ENCODE measurements at regions not wholly inside any gene's neighbourhood (a gene's known extent, or its start where the extent isn't known, plus 50 kb on each side); places are given as distances from the start of the nearest gene placed in this dataset.

GRCh38 chr2:22403748-22404147, 981.2 kb upstream of the KLHL29 start:
- CTCF ChIA-PET: no interaction called here
- H3K27ac ChIP-seq: no peak overlapping the region
- no peak for DNase-seq (ENCODE audit: low spot score)
- POLR2A ChIA-PET (ENCODE audit: low non-redundant PET): no interaction called here
- TF ChIP-seq, protein P1, sequence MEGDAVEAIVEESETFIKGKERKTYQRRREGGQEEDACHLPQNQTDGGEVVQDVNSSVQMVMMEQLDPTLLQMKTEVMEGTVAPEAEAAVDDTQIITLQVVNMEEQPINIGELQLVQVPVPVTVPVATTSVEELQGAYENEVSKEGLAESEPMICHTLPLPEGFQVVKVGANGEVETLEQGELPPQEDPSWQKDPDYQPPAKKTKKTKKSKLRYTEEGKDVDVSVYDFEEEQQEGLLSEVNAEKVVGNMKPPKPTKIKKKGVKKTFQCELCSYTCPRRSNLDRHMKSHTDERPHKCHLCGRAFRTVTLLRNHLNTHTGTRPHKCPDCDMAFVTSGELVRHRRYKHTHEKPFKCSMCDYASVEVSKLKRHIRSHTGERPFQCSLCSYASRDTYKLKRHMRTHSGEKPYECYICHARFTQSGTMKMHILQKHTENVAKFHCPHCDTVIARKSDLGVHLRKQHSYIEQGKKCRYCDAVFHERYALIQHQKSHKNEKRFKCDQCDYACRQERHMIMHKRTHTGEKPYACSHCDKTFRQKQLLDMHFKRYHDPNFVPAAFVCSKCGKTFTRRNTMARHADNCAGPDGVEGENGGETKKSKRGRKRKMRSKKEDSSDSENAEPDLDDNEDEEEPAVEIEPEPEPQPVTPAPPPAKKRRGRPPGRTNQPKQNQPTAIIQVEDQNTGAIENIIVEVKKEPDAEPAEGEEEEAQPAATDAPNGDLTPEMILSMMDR (conservative IDR thresholded peaks at IDR 0.05; ENCODE audit: low read depth): no peak

DNA sequence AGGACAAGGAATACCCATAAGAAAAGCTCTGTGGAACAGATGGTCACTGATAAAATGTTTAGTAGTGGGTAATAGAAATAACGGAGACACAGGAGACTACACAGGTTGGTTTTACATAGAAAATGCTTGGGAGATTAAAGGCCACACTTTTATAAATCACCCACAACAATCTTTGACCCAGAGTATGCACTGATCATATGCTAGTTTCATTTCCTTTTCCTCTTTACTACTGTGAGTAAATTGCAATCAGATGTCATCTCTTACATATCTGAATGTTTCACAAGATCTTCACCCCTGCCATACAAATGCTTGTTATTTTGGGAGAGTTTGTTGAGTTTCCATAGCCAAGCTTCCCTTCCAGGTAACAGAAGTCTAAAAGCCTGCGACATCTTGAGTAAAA, 978.4 kb upstream of the KLHL29 start:
- H3K27ac ChIP-seq: no peak overlapping the region
- CTCF ChIA-PET: no interaction called here
- DNase-seq (ENCODE audit: low spot score): no peak
- POLR2A ChIA-PET (ENCODE audit: low non-redundant PET): no interaction called here
- TF ChIP-seq, protein P1 (conservative IDR thresholded peaks at IDR 0.05; ENCODE audit: low read depth): no peak

- TF ChIP-seq, protein P1 (conservative IDR thresholded peaks at IDR 0.05; ENCODE audit: low read depth): no peak
- CTCF ChIA-PET: no interaction called here
Measured at GRCh38 chr2:22420076-22420475, 964.9 kb upstream of the KLHL29 start.

DNA sequence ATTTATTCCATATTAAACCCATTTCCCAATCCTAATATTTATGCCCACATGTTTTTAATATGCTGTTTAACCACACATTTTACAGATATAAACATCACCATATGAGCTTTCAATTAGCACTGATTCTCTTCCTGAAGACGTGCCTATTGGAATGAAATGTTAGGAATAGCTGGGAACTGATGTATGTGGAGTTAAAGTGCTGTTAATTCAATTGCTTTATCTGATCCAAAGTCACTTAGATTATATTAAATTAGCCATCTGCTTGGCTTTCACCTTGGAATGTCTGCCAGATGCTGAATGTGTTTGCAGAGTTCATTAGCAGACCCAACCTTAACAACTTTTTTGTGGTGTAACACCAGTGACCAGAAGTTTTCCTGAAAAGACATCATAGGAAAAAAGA, 942.9 kb upstream of the KLHL29 start:
- CTCF ChIA-PET: no interaction called here
- TF ChIP-seq, protein P1 (conservative IDR thresholded peaks at IDR 0.05; ENCODE audit: low read depth): no peak
- H3K27ac ChIP-seq: no peak overlapping the region
- no peak for DNase-seq (ENCODE audit: low spot score)
- POLR2A ChIA-PET (ENCODE audit: low non-redundant PET): no interaction called here

More at GRCh38 chr2:22420076-22420475, 964.9 kb upstream of the KLHL29 start:
- no peak for DNase-seq (ENCODE audit: low spot score)
- no peak overlapping the region for H3K27ac ChIP-seq
- POLR2A ChIA-PET (ENCODE audit: low non-redundant PET): no interaction called here

DNA sequence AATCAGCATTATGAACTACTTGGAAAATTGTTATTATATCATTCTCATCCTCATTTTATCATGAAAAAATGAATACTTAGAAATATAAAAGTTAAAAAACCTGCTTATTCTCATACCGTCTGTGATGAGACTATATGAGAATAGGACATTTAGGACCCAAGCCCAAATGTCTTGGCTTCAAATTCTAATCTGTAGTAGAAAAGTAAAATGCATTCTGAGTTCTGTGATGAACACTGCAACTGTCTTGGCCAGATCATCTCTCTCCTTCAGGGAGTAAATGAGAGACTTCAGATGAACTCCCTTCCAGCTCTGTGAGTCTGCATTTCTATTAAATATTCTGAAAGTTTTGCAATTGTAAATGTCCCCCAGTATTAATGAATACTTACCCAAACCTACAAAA, 940.7 kb upstream of the KLHL29 start:
- ChIA-PET POLR2A (ENCODE audit: low non-redundant PET) (no interaction called here), CTCF (no interaction called here)
- DNase-seq (ENCODE audit: low spot score): no peak
- no peak overlapping the region for H3K27ac ChIP-seq
- TF ChIP-seq, protein P1 (conservative IDR thresholded peaks at IDR 0.05; ENCODE audit: low read depth): no peak

DNA sequence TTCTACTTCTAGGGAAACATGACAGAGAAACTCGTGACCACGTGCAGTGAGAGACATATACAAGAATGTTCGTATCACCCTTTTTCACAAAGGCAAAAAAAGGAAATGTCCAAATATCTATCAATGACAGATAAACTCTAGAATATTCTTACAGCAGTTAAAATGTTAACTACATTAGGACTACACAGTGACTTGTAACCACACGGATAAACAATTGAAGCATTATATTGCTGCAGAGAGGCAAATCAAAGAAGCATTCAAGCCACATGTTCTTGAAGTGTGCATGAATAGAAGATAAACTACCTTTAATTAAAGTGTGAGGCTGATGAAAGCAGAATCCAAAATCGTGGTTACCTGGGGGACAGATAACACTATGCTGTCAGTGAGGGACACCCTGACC, 935.3 kb upstream of the KLHL29 start:
- ChIA-PET CTCF (no interaction called here), POLR2A (ENCODE audit: low non-redundant PET) (no interaction called here)
- TF ChIP-seq, protein P1 (conservative IDR thresholded peaks at IDR 0.05; ENCODE audit: low read depth): no peak
- no peak for DNase-seq (ENCODE audit: low spot score)
- H3K27ac ChIP-seq: no peak overlapping the region

GRCh38 chr2:22450831-22451230, 934.1 kb upstream of the KLHL29 start:
- no peak overlapping the region for H3K27ac ChIP-seq
- POLR2A ChIA-PET (ENCODE audit: low non-redundant PET): interaction anchor here (0.6 kb wide), 1 partner anchor 18 kb away, joined by 3 read pairs; no protein-coding TSS in a partner anchor
- TF ChIP-seq, protein P1 (conservative IDR thresholded peaks at IDR 0.05; ENCODE audit: low read depth): no peak
- CTCF ChIA-PET: interaction anchor here (0.6 kb wide), 1 partner anchor 95 kb away, joined by 5 read pairs; no protein-coding TSS in a partner anchor
- no peak for DNase-seq (ENCODE audit: low spot score)
